ENCODE measurements at regions not wholly inside any gene's neighbourhood (a gene's known extent, or its start where the extent isn't known, plus 50 kb on each side); places are given as distances from the start of the nearest gene placed in this dataset.

- TF ChIP-seq DMBX1 (CRISPR knock-in tag; IDR thresholded peaks at IDR 0.05; ENCODE audit: borderline replicate concordance) (no peak), PYGO2 (tag; IDR thresholded peaks at IDR 0.05) (no peak)
- TF ChIP-seq, protein P1, sequence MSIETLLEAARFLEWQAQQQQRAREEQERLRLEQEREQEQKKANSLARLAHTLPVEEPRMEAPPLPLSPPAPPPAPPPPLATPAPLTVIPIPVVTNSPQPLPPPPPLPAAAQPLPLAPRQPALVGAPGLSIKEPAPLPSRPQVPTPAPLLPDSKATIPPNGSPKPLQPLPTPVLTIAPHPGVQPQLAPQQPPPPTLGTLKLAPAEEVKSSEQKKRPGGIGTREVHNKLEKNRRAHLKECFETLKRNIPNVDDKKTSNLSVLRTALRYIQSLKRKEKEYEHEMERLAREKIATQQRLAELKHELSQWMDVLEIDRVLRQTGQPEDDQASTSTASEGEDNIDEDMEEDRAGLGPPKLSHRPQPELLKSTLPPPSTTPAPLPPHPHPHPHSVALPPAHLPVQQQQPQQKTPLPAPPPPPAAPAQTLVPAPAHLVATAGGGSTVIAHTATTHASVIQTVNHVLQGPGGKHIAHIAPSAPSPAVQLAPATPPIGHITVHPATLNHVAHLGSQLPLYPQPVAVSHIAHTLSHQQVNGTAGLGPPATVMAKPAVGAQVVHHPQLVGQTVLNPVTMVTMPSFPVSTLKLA (conservative IDR thresholded peaks at IDR 0.05), result no peak
These were observed 108.5 kb downstream of the ADRB2 start (continued) for GRCh38 chr5:148934895-148935400.

GRCh38 chr5:148937239-148937638 lies 110.8 kb downstream of the ADRB2 start:
- intact Hi-C loops (cut with micrococcal nuclease), result no loop called here
- DNase-seq (ENCODE audit: extremely low read depth in 1 of 4, low spot score in 3 of 4) (no peak), FAIRE-seq (no peak), ATAC-seq (no peak)
- Histone ChIP-seq H2AFZ (ENCODE audit: low read depth, low read length) (no peak overlapping the region), H4K20me1 (replicated peaks; ENCODE audit: control insufficient read depth, insufficient read depth, low read length) (no peaks in the 10 kb centered on the region), H3K27ac (ENCODE audit: extremely low read depth, low read depth, low read length) (no peak overlapping the region), H3K9me3 (replicated peaks; ENCODE audit: control insufficient read depth, insufficient read depth, low read depth, low read length) (no peaks in the 10 kb centered on the region), H3K4me3 (no peak overlapping the region), H3K4me2 (ENCODE audit: insufficient read depth, low read length) (no peak overlapping the region), H3K27me3 (ENCODE audit: control insufficient read depth in 2 of 2, insufficient read depth in 2 of 2, low read length in 2 of 2) (peaks cover 4 to 7% of the 10 kb centered on the region in 2 experiments; a peak in 3 of 5 replicates), H3K36me3 (ENCODE audit: control insufficient read depth, insufficient read depth, low read length) (no peaks in the 10 kb centered on the region), H3K9me1 (ENCODE audit: control insufficient read depth, insufficient read depth, low read length) (no peaks in the 10 kb centered on the region), H3K79me2 (ENCODE audit: control insufficient read depth, insufficient read depth, low read length) (no peaks in the 10 kb centered on the region), H3K9ac (ENCODE audit: insufficient read depth in 1 of 2, low read depth in 2 of 2, low read length in 2 of 2) (no peak overlapping the region), H3K4me1 (replicated peaks in 1 of 2; ENCODE audit: control insufficient read depth in 2 of 2, insufficient read depth in 2 of 2, low read length in 2 of 2) (no peaks in the 10 kb centered on the region)
- in situ Hi-C loops (cut with MboI), result no loop called here
- TF ChIP-seq ZSCAN29 (IDR thresholded peaks at IDR 0.05) (no peak), LCOR (CRISPR knock-in tag; IDR thresholded peaks at IDR 0.05) (no peak), ZBED1 (IDR thresholded peaks at IDR 0.05) (no peak), MECOM (CRISPR knock-in tag; IDR thresholded peaks at IDR 0.05) (no peak), ZFP1 (CRISPR knock-in tag; IDR thresholded peaks at IDR 0.05) (no peak), ZNF561 (CRISPR knock-in tag; conservative IDR thresholded peaks at IDR 0.05) (no peak), XRCC3 (IDR thresholded peaks at IDR 0.05) (no peak), TSHZ1 (CRISPR knock-in tag; IDR thresholded peaks at IDR 0.05) (no peak)
- TF ChIP-seq, protein P2, sequence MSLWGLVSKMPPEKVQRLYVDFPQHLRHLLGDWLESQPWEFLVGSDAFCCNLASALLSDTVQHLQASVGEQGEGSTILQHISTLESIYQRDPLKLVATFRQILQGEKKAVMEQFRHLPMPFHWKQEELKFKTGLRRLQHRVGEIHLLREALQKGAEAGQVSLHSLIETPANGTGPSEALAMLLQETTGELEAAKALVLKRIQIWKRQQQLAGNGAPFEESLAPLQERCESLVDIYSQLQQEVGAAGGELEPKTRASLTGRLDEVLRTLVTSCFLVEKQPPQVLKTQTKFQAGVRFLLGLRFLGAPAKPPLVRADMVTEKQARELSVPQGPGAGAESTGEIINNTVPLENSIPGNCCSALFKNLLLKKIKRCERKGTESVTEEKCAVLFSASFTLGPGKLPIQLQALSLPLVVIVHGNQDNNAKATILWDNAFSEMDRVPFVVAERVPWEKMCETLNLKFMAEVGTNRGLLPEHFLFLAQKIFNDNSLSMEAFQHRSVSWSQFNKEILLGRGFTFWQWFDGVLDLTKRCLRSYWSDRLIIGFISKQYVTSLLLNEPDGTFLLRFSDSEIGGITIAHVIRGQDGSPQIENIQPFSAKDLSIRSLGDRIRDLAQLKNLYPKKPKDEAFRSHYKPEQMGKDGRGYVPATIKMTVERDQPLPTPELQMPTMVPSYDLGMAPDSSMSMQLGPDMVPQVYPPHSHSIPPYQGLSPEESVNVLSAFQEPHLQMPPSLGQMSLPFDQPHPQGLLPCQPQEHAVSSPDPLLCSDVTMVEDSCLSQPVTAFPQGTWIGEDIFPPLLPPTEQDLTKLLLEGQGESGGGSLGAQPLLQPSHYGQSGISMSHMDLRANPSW (CRISPR knock-in tag; IDR thresholded peaks at IDR 0.05), result no peak
- CTCF ChIA-PET (ENCODE audit: low intra/inter-chr PET ratio), result no interaction called here
- 0% methylated on average over 1 of the region's 1 CpG for WGBS (ENCODE audit: insufficient coverage, low coverage, missing lambda C conversion rate)
- no TSS peak for BruUV-seq (replicated peaks)
- POLR2A ChIA-PET, result no interaction called here
